ENCODE measurements at regions not wholly inside any gene's neighbourhood (a gene's known extent, or its start where the extent isn't known, plus 50 kb on each side); places are given as distances from the start of the nearest gene placed in this dataset.

- TF ChIP-seq CTCF (IDR thresholded peaks at IDR 0.05; ENCODE audit: borderline replicate concordance, extremely low read depth, low read length, poor library complexity, severe bottlenecking) (no peak), EZH2 (IDR thresholded peaks at IDR 0.05; ENCODE audit: borderline replicate concordance, low read depth, low read length, severe bottlenecking) (no peak)
These were observed 585.2 kb downstream of the CPS1 start for GRCh38 chr2:211141646-211142045.

All from DND-41 (cell line).